ENCODE measurements at regions not wholly inside any gene's neighbourhood (a gene's known extent, or its start where the extent isn't known, plus 50 kb on each side); places are given as distances from the start of the nearest gene placed in this dataset.

- TF ChIP-seq EZH2 (IDR thresholded peaks at IDR 0.05; ENCODE audit: borderline replicate concordance, low read length): no peak
- TF ChIP-seq, protein P1, sequence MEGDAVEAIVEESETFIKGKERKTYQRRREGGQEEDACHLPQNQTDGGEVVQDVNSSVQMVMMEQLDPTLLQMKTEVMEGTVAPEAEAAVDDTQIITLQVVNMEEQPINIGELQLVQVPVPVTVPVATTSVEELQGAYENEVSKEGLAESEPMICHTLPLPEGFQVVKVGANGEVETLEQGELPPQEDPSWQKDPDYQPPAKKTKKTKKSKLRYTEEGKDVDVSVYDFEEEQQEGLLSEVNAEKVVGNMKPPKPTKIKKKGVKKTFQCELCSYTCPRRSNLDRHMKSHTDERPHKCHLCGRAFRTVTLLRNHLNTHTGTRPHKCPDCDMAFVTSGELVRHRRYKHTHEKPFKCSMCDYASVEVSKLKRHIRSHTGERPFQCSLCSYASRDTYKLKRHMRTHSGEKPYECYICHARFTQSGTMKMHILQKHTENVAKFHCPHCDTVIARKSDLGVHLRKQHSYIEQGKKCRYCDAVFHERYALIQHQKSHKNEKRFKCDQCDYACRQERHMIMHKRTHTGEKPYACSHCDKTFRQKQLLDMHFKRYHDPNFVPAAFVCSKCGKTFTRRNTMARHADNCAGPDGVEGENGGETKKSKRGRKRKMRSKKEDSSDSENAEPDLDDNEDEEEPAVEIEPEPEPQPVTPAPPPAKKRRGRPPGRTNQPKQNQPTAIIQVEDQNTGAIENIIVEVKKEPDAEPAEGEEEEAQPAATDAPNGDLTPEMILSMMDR (IDR thresholded peaks at IDR 0.05; ENCODE audit: low read length): no peak
Observed at GRCh38 chr12:106000382-106001104, 138.2 kb downstream of the NUAK1 start.

All from OCI-LY1 (cell line).